Fibroblast of lung (primary cell): ENCODE measurements at regions not wholly inside any gene's neighbourhood (a gene's known extent, or its start where the extent isn't known, plus 50 kb on each side); places are given as distances from the start of the nearest gene placed in this dataset.
"Not testable (repeated sequence)": the region's sequence is repeated elsewhere in the genome, so short reads cannot be mapped to it uniquely, and the experiment has no call there.

ENCODE experiments used
- EZH2 ChIP-seq: IDR thresholded peaks from 2 replicates; pipeline ENCODE4 v1.5.1; 2012; ENCODE audit warnings: low read length, control low read depth, mild to moderate bottlenecking; ENCODE audit errors: missing control alignments
- TF ChIP-seq, protein P1 (sequence below), 2 donors: IDR thresholded peaks in 1 of 2; conservative IDR thresholded peaks in 1 of 2; 1 replicate in 1 of 2; 2 replicates in 1 of 2; pipeline ENCODE4 v1.5.1; 2011 to 2012; ENCODE audit warnings: low read length in 2 of 2, control low read depth in 1 of 2, inconsistent platforms in 1 of 2, low read depth in 1 of 2, mild to moderate bottlenecking in 1 of 2

DNA sequence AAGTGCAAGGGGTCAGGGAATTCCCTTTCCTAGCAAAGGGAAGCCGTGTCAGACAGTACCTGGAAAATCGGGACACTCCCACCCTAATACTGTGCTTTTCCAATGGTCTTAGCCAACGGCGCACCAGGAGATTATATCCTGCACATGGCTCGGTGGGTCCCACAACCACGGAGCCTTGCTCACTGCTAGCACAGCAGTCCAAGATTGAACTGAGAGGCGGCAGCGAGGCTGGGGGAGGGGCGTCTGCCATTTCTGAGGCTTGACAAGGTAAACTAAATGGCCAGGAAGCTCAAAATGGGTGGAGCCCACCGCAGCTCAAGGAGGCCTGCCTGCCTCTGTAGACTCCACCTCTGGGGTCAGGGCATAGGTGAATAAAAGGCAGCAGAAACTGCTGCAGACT is 76.5 kb upstream of the LINC00632 start:
- TF ChIP-seq, protein P1, sequence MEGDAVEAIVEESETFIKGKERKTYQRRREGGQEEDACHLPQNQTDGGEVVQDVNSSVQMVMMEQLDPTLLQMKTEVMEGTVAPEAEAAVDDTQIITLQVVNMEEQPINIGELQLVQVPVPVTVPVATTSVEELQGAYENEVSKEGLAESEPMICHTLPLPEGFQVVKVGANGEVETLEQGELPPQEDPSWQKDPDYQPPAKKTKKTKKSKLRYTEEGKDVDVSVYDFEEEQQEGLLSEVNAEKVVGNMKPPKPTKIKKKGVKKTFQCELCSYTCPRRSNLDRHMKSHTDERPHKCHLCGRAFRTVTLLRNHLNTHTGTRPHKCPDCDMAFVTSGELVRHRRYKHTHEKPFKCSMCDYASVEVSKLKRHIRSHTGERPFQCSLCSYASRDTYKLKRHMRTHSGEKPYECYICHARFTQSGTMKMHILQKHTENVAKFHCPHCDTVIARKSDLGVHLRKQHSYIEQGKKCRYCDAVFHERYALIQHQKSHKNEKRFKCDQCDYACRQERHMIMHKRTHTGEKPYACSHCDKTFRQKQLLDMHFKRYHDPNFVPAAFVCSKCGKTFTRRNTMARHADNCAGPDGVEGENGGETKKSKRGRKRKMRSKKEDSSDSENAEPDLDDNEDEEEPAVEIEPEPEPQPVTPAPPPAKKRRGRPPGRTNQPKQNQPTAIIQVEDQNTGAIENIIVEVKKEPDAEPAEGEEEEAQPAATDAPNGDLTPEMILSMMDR (conservative IDR thresholded peaks at IDR 0.05 in 1 of 2, IDR thresholded peaks at IDR 0.05 in 1 of 2; ENCODE audit: low read depth in 1 of 2, low read length in 2 of 2), result not testable (repeated sequence)
- not testable (repeated sequence) for TF ChIP-seq EZH2
